NCI-H1436 (cell line): ENCODE measurements at regions not wholly inside any gene's neighbourhood (a gene's known extent, or its start where the extent isn't known, plus 50 kb on each side); places are given as distances from the start of the nearest gene placed in this dataset.
A peak's percentile ranks its signal among the peaks of the same experiment; 100 is the strongest.

Experiments
- DNase-seq: peaks from one replicate; lab custom pipeline; 2025; lab: John Stamatoyannopoulos, UW

GRCh38 chr5:124377386-124377785 lies 369.1 kb downstream of the ZNF608 start:
- no peak for DNase-seq

DNA sequence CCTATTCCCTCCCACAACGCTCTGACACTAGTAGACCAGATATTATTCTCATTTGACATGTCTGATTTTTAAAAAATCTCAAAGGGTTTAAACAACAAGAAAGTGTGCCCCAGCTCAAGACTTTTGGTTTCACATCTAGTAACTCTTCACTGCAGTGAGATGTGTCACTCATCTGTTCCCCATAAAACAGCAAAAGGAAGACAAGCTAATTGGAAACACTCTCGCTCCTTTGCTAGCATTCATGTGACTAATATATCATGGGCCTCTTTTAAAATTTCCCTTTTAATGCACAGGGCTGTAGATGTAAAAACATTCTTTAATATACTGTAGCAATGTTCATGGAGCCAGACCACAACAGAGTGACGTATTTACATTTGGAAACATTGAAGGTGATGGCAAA lies 372.6 kb downstream of the ZNF608 start:
- DNase-seq = no peak

DNA sequence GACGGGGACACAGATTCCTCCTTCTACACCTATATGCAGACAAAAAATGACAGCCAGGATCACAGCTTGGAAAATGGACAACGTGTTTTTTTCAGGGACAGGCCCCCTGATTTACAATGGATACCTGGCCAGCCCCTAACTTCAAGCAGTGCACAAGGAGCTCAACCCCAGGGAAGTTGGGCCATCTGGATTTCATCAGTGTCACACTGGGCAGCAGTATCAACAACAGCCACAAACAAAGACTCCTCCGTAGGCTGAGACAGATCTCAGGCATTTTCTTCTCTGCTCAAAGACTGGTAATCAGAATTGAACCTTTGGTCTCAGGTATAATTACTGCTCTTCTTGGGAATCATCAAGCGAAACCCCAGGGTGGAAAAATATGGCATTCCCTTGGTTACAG lies 374.0 kb downstream of the ZNF608 start:
- DNase-seq = no peak

DNA sequence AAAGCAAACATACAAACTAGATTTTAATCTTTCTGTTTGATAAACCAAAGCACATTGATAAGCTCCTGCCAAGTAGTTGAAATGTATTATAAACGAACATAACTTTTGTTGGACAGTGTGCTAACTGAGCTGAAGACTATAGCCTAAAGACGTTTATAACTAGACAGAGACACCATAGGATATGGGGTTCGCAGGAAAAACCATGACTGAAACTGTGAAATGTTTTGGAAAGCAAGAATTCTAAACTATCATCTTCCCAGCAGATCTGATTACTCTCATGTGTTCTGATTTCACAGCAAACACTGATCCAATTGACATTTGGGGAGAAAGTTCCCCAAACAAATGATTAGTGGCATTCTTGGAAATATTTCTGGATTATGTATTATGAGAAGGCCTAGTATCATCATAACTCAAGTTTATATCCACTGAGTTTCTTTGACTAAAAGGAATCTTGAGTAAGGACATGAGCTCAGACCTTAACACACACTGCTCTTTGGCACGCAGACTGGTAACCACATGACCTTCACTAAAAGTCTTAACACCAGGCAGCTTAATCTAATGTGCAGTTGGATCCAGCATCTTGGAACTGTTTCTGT lies 375.2 kb downstream of the ZNF608 start:
- DNase-seq = no peak

- no peak for DNase-seq
Measured at GRCh38 chr5:124370601-124371000, 375.8 kb downstream of the ZNF608 start.

DNA sequence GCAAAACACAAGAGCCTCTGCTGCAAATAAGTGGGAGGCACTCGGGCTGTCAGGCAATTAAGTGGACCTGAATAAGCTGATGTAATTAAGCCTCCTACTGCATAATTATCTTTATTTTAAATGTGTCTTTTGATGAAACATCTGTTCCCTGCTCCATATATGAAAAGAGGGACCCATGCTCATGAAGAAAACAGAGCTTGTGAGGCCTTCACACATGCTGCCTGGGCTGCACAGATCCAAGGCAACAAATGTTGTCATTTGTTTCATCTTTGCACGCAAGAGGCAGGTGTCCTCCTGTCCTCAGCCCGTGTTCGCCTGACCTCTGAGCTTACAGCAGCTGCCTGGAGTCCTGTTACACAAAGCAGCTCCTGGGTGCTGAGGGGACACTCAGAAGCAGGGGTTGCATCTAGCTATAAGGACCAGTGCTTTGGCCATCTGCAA lies 381.1 kb downstream of the ZNF608 start:
- peak; percentile 52 for DNase-seq

GRCh38 chr5:124355928-124356327 lies 390.5 kb downstream of the ZNF608 start:
- DNase-seq = no peak

DNA sequence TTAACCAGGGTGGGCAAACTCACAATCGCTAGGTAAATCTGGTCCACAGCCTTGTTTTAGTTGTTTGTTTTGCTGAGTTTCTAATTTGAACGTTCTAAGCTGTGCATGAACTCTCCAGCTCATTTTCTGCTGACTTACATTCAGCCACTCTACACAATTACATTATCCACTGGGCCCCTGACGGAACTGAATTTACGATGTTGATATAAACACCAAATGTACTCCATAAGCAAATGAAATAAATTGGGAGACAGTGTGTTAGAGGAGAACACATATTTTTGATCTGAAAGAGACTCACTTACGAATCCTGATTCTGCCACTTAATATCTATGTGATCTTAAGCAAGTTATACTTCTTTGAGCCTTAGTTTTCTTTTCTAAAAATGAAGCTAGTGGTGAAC lies 393.4 kb downstream of the ZNF608 start:
- DNase-seq = no peak

DNA sequence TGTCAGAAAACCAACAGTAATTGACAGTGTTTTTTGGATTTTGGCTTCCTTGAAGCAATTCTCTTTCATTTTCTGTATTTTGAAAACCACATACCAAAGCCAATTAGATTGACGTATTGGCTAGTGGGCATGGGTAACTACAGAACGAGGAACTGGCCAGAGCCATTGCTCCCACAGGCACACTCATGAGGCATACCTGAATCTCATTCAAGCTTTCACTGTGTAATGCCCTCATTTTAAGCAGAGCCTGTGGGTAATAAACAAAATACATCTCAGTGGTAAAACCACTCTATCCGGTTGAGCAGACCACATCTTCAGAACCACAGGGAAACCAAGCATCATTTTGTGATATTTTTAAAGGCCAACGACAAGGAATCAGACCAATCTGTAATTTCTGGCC lies 394.1 kb downstream of the ZNF608 start:
- no peak for DNase-seq

DNA sequence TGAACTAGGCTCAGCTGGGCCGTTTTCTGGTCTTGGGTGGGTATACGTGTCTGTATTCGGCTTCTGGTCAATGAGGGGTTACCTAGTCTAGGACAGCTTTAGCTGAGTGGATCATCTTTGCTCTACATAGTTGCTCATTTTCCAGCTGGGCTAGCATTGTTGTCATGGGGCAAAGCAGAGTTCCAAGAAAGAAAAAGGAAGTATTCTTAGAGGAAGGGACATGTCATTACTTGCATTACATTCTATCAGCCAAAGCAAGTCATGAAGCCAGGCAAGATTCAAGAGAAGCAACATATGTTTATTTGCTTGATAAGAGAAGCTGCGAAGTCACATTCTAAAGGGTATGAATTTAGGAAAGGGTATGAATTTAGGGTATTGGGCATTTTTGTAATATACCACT lies 396.5 kb downstream of the ZNF608 start:
- no peak for DNase-seq

GRCh38 chr5:124343451-124343867 lies 403.0 kb downstream of the ZNF608 start:
- DNase-seq = no peak

- no peak for DNase-seq
Measured at GRCh38 chr5:124342986-124343385, 403.5 kb downstream of the ZNF608 start.

GRCh38 chr5:124342584-124342983 lies 403.9 kb downstream of the ZNF608 start:
- no peak for DNase-seq

GRCh38 chr5:124342027-124342471 lies 404.4 kb downstream of the ZNF608 start:
- no peak for DNase-seq

DNA sequence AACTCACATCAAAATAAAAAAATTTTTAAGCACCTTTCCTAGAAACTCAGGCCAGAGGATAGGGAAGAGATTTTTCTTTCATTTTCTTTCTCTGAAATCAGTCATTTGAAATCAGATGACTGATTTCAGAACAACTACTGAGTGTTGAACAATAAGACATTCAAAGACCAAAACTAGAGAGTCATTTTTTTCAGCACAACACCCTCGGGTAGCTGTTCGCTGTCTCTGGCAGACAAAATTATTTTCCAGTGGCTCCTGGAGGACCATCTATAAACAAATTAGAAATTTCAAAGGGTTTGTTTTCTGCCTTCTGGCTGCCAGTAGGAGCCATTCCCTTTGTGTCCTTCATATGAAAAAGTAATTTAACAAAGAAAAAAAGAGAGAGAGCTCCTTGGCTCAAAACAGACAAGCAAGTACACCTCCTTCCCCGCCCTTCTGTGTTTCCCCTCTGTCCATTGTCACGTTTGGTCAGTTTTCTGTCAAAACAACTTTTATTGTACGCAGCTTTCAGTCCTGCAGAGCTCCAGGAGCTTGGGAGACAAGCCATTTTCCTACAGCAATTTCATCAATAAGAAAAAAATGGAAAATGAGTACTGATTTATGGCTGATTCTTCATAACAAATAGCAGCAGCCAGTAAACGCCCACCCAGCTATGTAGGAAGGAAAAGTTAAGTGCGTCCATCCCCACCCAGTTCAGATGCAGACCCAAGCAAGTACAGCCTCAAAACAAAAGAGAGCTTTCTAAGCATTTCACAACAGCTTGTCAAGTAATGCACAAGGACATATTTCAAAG lies 405.2 kb downstream of the ZNF608 start:
- no peak for DNase-seq

DNA sequence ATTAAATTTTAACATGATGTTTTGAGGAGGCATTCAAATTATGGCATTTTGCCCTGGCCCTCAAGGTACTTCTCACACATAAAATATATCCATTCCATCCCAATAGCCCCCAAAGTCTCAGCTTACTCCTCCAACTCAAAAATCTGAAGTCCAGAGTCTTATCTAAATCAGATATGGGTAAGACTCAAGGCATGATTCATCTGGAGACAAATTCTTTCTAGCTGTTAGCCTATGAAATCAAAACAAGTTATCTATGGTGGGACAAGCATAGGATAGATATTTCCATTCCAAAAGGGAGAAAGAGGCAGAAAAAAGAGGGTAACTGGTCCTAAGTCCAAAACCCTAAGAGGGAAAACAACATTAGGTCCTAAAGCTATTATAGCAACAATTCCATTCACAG lies 408.4 kb downstream of the ZNF608 start:
- no peak for DNase-seq

DNA sequence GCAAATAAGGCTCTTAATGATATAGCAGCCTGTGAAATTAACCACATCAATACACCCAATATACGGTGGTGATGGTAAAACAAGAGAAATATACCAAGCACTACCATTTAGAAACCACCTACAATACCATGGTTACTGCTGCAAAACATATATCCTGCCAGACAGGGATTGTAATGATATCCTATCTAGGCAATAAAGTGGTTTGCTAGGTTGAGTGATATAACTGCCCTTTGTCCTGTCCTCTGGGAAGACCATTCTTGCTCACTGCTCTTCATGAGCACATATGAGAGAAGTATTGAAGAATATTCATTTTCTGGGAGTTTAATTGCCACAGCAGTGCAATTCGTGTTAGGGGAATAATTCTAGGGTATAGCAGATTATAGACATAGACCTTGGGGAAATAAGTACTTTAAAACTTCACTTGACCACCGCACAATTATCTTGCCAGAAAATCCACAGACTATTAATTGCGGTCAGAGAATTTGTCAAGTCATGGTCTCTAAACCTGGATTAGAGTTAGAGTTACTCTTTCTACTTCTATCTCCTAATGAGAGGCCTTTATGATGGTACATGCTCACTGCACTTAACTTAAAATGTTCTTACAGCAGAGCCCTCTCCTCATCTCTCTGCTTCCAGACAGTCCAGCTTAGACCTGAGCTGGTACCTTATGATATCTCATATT lies 413.0 kb downstream of the ZNF608 start:
- no peak for DNase-seq

DNA sequence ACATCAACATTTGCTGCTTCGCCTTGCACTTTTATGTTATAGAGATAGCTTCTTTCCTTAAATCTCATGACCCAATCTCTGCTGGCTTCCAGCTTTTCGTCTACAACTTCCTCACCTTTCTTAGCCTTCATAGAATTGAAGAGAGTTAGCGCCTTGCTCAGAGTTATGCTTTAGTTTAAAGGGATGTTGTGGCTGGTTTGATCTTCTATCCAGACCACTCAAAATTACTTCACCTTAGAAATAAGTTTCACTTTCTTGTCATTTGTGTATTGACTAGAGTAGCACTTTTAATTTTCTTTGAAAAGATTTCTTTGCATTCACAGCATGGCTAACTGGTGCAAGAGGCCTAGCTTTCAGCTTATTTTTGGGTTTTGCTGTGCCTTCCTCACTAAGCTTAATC lies 414.2 kb downstream of the ZNF608 start:
- DNase-seq = no peak

DNA sequence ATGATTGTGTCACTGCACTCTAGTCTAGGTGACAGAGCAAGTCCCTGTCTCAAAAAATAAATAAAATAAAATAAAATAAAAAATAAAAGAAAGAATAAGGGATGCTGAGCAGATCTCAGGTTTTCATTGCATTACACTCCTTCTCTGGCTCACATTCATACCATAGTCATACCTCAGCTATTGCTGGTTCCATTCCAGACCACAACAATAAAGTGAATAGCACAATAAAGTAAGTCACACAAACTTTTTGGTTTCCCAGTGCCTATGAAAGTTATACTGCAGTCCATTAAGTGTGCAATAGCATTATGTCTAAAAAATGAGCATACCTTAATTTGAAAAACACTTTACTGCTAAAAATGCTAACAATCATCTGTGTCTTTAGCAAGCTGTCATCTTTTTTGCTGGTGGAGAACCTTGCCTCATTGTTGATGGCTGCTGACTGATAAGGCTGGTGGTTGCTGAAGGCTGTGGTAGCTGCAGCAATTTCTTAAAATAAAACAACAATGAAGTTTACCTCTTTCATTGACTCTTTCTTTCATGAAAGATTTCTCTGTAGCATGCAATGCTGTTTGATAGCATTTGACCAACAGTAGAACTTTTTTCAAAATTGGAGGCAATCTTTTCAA lies 415.7 kb downstream of the ZNF608 start:
- no peak for DNase-seq

- DNase-seq = no peak
Measured at GRCh38 chr5:124328201-124328600, 418.2 kb downstream of the ZNF608 start.

DNA sequence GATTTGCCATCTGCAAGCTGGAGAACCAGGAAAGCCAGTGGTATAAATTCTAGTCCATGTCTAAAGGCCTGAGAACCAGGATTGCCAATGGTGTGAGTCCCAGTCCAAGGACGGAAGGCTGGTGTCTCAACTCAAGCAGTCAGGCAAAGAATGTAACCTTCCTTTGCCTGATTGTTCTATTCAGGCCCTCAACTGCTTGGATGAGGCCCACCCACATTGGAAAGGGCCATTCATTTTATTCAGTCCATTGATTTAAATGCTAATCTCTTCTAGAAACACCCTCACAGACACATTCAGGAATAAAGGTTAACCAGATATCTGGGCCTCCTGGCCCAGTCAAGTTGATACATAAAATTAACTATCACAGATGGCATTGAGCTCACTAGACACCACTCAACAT lies 427.8 kb downstream of the ZNF608 start:
- DNase-seq = no peak

- DNase-seq = no peak
Measured at GRCh38 chr5:124317451-124317850, 429.0 kb downstream of the ZNF608 start.
